Choroid plexus epithelial cell (primary cell): ENCODE measurements at regions not wholly inside any gene's neighbourhood (a gene's known extent, or its start where the extent isn't known, plus 50 kb on each side); places are given as distances from the start of the nearest gene placed in this dataset.

Experiments used
- DNase-seq: peaks from one replicate; pipeline ENCODE4 v3.0.0-alpha.2; 2010; ENCODE audit warnings: low read depth
- H3K4me3 ChIP-seq: 2 replicates; pipeline ENCODE4 v1.5.1; 2011; ENCODE audit warnings: low read depth, mild to moderate bottlenecking, control low read depth, low read length, moderate library complexity
- CTCF ChIP-seq: conservative IDR thresholded peaks from 2 replicates; pipeline ENCODE4 v1.5.1; 2011; ENCODE audit warnings: low read depth, mild to moderate bottlenecking, control low read depth, inconsistent platforms, low read length, moderate library complexity

DNA sequence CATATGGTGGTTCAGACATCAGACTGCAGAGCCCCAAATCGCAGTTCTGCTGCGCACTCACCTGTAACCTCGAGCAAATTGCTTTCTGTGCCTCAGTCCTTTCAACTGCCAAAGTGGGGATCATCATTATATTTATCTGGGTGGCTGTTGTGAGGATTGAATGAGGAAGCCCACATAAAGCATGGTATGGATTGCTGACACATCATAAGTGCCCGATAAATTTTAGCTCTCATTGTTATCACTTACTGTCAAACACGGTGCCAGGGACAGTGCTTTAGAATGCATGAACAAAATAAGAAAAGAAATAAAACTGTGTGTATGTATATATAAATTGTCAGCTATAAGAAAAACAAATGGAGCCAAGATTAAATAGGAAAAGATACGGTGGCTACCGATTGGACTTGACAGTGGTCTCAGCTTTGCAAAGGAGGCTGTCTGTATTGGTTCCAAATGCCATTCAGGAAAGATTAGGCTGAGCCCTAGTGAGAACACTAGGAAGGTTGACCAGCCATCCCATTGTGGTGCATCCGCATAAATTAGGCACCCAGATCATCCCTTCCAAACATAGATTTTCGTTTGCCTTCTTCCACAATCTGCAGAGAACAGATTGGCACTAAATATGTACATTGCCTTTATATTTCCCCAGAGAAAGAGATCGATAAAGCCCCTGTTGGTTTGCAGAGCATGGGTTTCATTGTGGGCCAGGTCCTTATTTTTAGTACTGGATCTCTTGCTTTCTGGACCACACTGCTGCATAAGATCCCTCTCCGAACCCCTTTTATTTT is 91.8 kb upstream of the KAZN start:
- DNase-seq: no peak
- TF ChIP-seq CTCF: no peak
- no peak overlapping the region for H3K4me3 ChIP-seq

- no peak overlapping the region for H3K4me3 ChIP-seq
- no peak for TF ChIP-seq CTCF
- DNase-seq: no peak
Measured at GRCh38 chr1:14507262-14507661, 91.2 kb upstream of the KAZN start.

DNA sequence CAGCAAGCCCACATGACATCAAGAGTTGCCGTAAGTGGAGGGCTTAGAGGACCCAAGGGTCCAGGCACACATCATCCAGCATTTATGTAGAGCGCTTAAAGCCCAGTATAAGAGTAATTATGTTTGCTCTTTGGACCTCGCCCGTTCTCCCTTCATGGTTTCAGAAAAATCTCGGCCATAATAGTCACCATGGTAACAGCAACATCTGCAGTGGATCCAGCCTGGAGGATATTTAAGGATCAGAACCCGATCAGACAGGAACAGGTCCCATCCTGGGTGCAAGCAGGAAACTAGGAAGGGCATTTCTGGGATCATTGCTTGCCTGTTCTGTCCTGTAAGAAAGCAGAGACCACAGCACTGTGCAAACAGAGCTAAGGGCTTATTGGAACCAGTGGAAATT is 89.9 kb upstream of the KAZN start:
- H3K4me3 ChIP-seq: no peak overlapping the region
- no peak for TF ChIP-seq CTCF
- DNase-seq: no peak

DNA sequence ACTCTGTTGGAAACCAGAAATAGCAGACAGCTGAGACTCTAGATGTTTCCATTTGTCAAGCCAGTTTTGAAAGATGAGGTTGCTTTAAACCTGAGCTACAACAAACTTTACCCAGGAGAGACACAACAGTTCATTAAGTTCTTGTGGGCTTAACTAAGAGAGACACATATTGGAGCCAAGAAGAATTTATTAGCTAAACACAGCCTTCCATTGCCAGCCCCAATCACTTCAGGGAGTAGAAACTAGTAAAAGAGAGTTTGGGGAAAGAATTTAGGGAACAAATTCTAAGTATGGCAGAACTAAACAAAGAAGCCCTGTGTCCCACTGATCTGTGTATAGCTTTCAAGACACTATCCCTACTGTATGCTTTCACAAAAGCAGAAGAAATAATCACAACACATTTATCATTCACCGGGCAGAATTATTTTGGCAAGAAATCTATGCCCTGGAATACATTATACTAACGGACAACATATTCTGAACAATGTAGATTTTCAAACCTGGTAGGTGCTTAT is 87.3 kb upstream of the KAZN start:
- TF ChIP-seq CTCF: no peak
- DNase-seq: no peak

DNA sequence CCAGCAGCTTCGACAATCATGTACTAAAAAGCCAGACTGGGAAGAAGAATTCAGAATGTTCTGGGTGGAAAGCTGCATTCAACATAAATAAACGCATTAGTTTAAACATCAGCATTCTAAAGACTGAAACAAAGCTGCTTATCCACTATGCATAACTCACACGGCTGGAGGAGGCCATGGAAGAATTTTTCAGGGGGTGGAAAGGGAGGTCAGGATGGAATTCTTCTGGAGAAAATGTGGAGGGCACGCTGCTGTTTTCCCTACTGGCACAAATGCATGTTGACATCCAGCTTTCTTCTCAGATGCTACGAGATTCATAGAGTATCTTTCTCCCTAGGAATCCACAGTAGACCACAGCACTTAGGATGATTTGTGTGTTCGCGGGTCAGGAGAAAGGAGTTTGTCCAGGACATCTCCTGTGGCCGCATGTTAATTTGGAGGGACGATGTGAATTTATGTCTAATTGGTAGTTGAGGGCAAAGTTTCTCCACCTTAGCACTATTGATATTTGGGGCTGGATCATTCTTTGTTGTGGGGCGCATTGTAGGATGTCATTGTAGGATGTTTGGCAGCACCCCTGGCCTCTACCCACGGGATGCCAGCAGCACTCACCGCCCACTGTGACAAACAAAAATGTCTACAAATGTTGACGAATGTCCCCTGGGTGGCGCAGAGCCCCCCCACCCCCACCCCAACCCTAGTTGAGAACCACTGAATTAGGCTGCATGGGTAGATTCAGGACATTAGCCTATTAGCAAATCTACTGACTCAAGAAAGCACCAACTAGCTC is 86.5 kb upstream of the KAZN start:
- no peak for TF ChIP-seq CTCF
- DNase-seq: no peak
- no peak overlapping the region for H3K4me3 ChIP-seq

More for the DNA sequence above, 87.3 kb upstream of the KAZN start:
- H3K4me3 ChIP-seq: no peak overlapping the region

- TF ChIP-seq CTCF: no peak
- DNase-seq: no peak
Measured at GRCh38 chr1:14513111-14513510, 85.4 kb upstream of the KAZN start.

DNA sequence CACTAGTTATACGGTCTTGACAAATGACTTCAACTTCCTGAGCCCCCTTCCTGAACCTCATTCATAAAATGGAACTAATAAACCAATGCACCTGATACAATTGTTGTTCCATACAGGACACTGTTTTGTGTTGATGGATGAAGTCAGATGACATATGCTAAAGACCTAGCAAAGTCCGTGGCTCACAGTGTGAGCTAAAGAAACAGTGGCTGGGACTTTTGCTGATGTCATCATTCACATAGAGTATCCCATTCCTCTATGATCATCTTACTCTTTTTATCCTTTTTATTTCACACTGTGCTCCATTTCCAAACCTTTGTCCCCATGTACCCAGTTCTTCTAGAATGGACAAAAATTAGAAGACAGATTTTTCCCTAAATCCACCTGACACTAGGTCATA is 83.7 kb upstream of the KAZN start:
- no peak overlapping the region for H3K4me3 ChIP-seq
- no peak for TF ChIP-seq CTCF
- DNase-seq: no peak

More at GRCh38 chr1:14513111-14513510, 85.4 kb upstream of the KAZN start:
- H3K4me3 ChIP-seq: no peak overlapping the region
